Fibroblast of lung (primary cell): ENCODE measurements at regions not wholly inside any gene's neighbourhood (a gene's known extent, or its start where the extent isn't known, plus 50 kb on each side); places are given as distances from the start of the nearest gene placed in this dataset.

Experiments used
- DNase-seq, 2 donors: peaks; one replicate each; pipeline versions ENCODE4 v3.0.0 to v3.0.0-alpha.2; 2010; ENCODE audit warnings: low read depth in 2 of 2
- H2AFZ ChIP-seq: 2 replicates; pipeline ENCODE4 v1.5.1; 2012; ENCODE audit warnings: low read length, control low read depth, inconsistent platforms
- H3K27ac ChIP-seq: 2 replicates; pipeline ENCODE4 v1.5.1; 2011; ENCODE audit warnings: low read length, control low read depth; ENCODE audit not compliant: insufficient read depth
- H3K27me3 ChIP-seq: 2 replicates; pipeline ENCODE4 v1.5.1; 2011; ENCODE audit warnings: mild to moderate bottlenecking, low read length; ENCODE audit not compliant: control insufficient read depth, insufficient read depth
- H3K36me3 ChIP-seq: 2 replicates; pipeline ENCODE4 v1.5.1; 2011; ENCODE audit warnings: low read length; ENCODE audit not compliant: control insufficient read depth, insufficient read depth
- H3K4me1 ChIP-seq: 2 replicates; pipeline ENCODE4 v1.5.1; 2011; ENCODE audit warnings: low read length; ENCODE audit not compliant: control insufficient read depth, insufficient read depth; ENCODE audit errors: extremely low read depth
- H3K4me2 ChIP-seq: 2 replicates; pipeline ENCODE4 v1.5.1; 2011; ENCODE audit warnings: low read length, control low read depth; ENCODE audit not compliant: insufficient read depth; ENCODE audit errors: extremely low read depth
- H3K4me3 ChIP-seq, 4 experiments: fragments of 200-600 bp in 1 of 4; sonication (generic) in 1 of 4; replicated peaks in 1 of 4; 2 replicates each; pipeline ENCODE4 v1.5.1; 2011 to 2016; ENCODE audit warnings: low read length in 4 of 4, low read depth in 3 of 4, mild to moderate bottlenecking in 3 of 4, control low read depth in 2 of 4, inconsistent platforms in 1 of 4, mixed read lengths in 1 of 4; ENCODE audit not compliant: insufficient read depth in 1 of 4; ENCODE audit errors: control extremely low read depth in 1 of 4
- H3K79me2 ChIP-seq: 2 replicates; pipeline ENCODE4 v1.5.1; 2012; ENCODE audit warnings: mild to moderate bottlenecking, low read length, inconsistent platforms; ENCODE audit not compliant: control insufficient read depth, insufficient read depth
- H3K9ac ChIP-seq: 2 replicates; pipeline ENCODE4 v1.5.1; 2011; ENCODE audit warnings: mild to moderate bottlenecking, low read length, control low read depth; ENCODE audit not compliant: insufficient read depth
- H3K9me3 ChIP-seq: 2 replicates; pipeline ENCODE4 v1.5.1; 2012; ENCODE audit warnings: low read depth, low read length; ENCODE audit not compliant: control insufficient read depth, insufficient read depth
- H4K20me1 ChIP-seq: 2 replicates; pipeline ENCODE4 v1.5.1; 2011; ENCODE audit warnings: low read length; ENCODE audit not compliant: control insufficient read depth, insufficient read depth; ENCODE audit errors: extremely low read depth
- CTCF ChIP-seq, 2 donors: IDR thresholded peaks in 1 of 2; conservative IDR thresholded peaks in 1 of 2; 1 replicate in 1 of 2; 2 replicates in 1 of 2; pipeline ENCODE4 v1.5.1; 2011 to 2012; ENCODE audit warnings: low read length in 2 of 2, control low read depth in 1 of 2, inconsistent platforms in 1 of 2, low read depth in 1 of 2, mild to moderate bottlenecking in 1 of 2
- EZH2 ChIP-seq: IDR thresholded peaks from 2 replicates; pipeline ENCODE4 v1.5.1; 2012; ENCODE audit warnings: low read length, control low read depth, mild to moderate bottlenecking; ENCODE audit errors: missing control alignments

- no peak overlapping the region for H2AFZ ChIP-seq
Measured at GRCh38 chr12:24084800-24085199, 135.3 kb upstream of the SOX5 start.

GRCh38 chr12:24083838-24084237 is 134.4 kb upstream of the SOX5 start:
- H2AFZ ChIP-seq: no peak overlapping the region
- no peaks in the 10 kb centered on the region for H3K9me3 ChIP-seq
- no peaks in the 10 kb centered on the region for H3K4me1 ChIP-seq
- DNase-seq: no peak
- no peaks in the 10 kb centered on the region for H3K79me2 ChIP-seq
- H3K27me3 ChIP-seq: no peaks in the 10 kb centered on the region
- no peak for TF ChIP-seq CTCF (conservative IDR thresholded peaks at IDR 0.05 in 1 of 2, IDR thresholded peaks at IDR 0.05 in 1 of 2; ENCODE audit: low read depth in 1 of 2, low read length in 2 of 2)
- TF ChIP-seq EZH2: no peak
- no peaks in the 10 kb centered on the region for H3K36me3 ChIP-seq
- H3K27ac ChIP-seq: no peak overlapping the region
- H3K4me2 ChIP-seq: no peak overlapping the region
- no peaks in the 10 kb centered on the region for H4K20me1 ChIP-seq
- no peak overlapping the region for H3K4me3 ChIP-seq
- no peak overlapping the region for H3K9ac ChIP-seq

More at GRCh38 chr12:24084800-24085199, 135.3 kb upstream of the SOX5 start:
- no peaks in the 10 kb centered on the region for H3K4me1 ChIP-seq
- no peaks in the 10 kb centered on the region for H3K79me2 ChIP-seq
- H3K27me3 ChIP-seq: no peaks in the 10 kb centered on the region
- H3K4me2 ChIP-seq: no peak overlapping the region
- DNase-seq: no peak
- H3K36me3 ChIP-seq: no peaks in the 10 kb centered on the region
- no peaks in the 10 kb centered on the region for H4K20me1 ChIP-seq
- H3K27ac ChIP-seq: no peak overlapping the region
- H3K4me3 ChIP-seq: no peak overlapping the region
- H3K9me3 ChIP-seq: no peaks in the 10 kb centered on the region
- TF ChIP-seq CTCF (conservative IDR thresholded peaks at IDR 0.05 in 1 of 2, IDR thresholded peaks at IDR 0.05 in 1 of 2; ENCODE audit: low read depth in 1 of 2, low read length in 2 of 2) (no peak), EZH2 (no peak)
- no peak overlapping the region for H3K9ac ChIP-seq

GRCh38 chr12:24081606-24082005 is 132.1 kb upstream of the SOX5 start:
- Histone ChIP-seq H2AFZ (no peak overlapping the region), H3K27me3 (no peaks in the 10 kb centered on the region), H3K36me3 (no peaks in the 10 kb centered on the region), H3K4me1 (no peaks in the 10 kb centered on the region), H3K27ac (no peak overlapping the region), H3K9me3 (no peaks in the 10 kb centered on the region), H3K9ac (no peak overlapping the region), H3K4me2 (no peak overlapping the region), H3K4me3 (no peak overlapping the region), H3K79me2 (no peaks in the 10 kb centered on the region), H4K20me1 (no peaks in the 10 kb centered on the region)
- no peak for TF ChIP-seq EZH2
- TF ChIP-seq CTCF (conservative IDR thresholded peaks at IDR 0.05 in 1 of 2, IDR thresholded peaks at IDR 0.05 in 1 of 2; ENCODE audit: low read depth in 1 of 2, low read length in 2 of 2): no peak
- no peak for DNase-seq
